Spleen (tissue), 11 donors: ENCODE measurements at regions not wholly inside any gene's neighbourhood (a gene's known extent, or its start where the extent isn't known, plus 50 kb on each side); places are given as distances from the start of the nearest gene placed in this dataset.

Source experiments
- DNase-seq: peaks from one replicate; pipeline ENCODE4 v3.0.0-alpha.2; 2020
- H3K27ac ChIP-seq, 8 donors: fragments of 200-600 bp; sonication (generic) in 7 of 8; 1 replicate in 4 of 8; 2 replicates in 4 of 8; pipeline versions ENCODE4 v1.5.0 to v1.8.0; 2016 to 2021; ENCODE audit warnings: inconsistent platforms in 4 of 8, mild to moderate bottlenecking in 4 of 8, moderate library complexity in 1 of 8
- H3K27me3 ChIP-seq, 7 donors: fragments of 200-600 bp; sonication (generic) in 6 of 7; replicated peaks in 1 of 7; 1 replicate in 4 of 7; 2 replicates in 3 of 7; pipeline versions ENCODE4 v1.5.0 to v1.8.0; 2016 to 2021; ENCODE audit warnings: inconsistent platforms in 3 of 7, mild to moderate bottlenecking in 1 of 7
- H3K36me3 ChIP-seq, 6 donors: fragments of 200-600 bp; sonication (generic) in 5 of 6; 1 replicate in 4 of 6; 2 replicates in 2 of 6; pipeline versions ENCODE4 v1.5.0 to v1.8.0; 2016 to 2021; ENCODE audit warnings: inconsistent platforms in 2 of 6
- H3K4me1 ChIP-seq, 6 donors: fragments of 200-600 bp; sonication (generic) in 5 of 6; 1 replicate in 3 of 6; 2 replicates in 3 of 6; pipeline versions ENCODE4 v1.5.0 to v1.8.0; 2016 to 2021; ENCODE audit warnings: inconsistent platforms in 3 of 6
- H3K4me3 ChIP-seq, 8 donors: fragments of 200-600 bp; sonication (generic) in 7 of 8; 1 replicate in 4 of 8; 2 replicates in 4 of 8; pipeline versions ENCODE4 v1.5.0 to v1.8.0; 2016 to 2021; ENCODE audit warnings: inconsistent platforms in 4 of 8, mild to moderate bottlenecking in 4 of 8, moderate library complexity in 2 of 8
- H3K9me3 ChIP-seq, 8 donors: fragments of 200-600 bp; sonication (generic) in 7 of 8; 1 replicate in 4 of 8; 2 replicates in 4 of 8; pipeline versions ENCODE4 v1.5.0 to v1.8.0; 2016 to 2021; ENCODE audit warnings: inconsistent platforms in 4 of 8
- CTCF ChIP-seq, 11 experiments: fragments of 200-600 bp in 7 of 11; fragments of 450-650 bp in 4 of 11; sonication (generic) in 4 of 11; IDR thresholded peaks in 8 of 11; conservative IDR thresholded peaks in 3 of 11; 1 replicate in 7 of 11; 2 replicates in 4 of 11; pipeline versions ENCODE4 v1.4.0 to v1.8.0; 2016 to 2021; ENCODE audit warnings: antibody characterized with exemption in 11 of 11, inconsistent platforms in 4 of 11, mild to moderate bottlenecking in 1 of 11
- POLR2A ChIP-seq, 3 donors: fragments of 450-650 bp; IDR thresholded peaks; one replicate each; pipeline ENCODE4 v1.5.1; 2017; ENCODE audit warnings: antibody characterized with exemption in 3 of 3, mild to moderate bottlenecking in 1 of 3
- POLR2AphosphoS5 ChIP-seq, 3 donors: sonication (generic); formaldehyde crosslinking; IDR thresholded peaks; one replicate each; pipeline ENCODE4 v1.5.1; 2017; ENCODE audit warnings: antibody characterized with exemption in 3 of 3
- WGBS, 5 donors: extraction: QIAGEN DNeasy Blood & Tissue Kit in 3 of 5; methylation state at CpG; one replicate each; pipeline versions ENCODE4 v1.1.5 to v1.1.7; 2013 to 2018; 5-methylcytosine and 5-hydroxymethylcytosine counted together
- intact Hi-C: fragments of 100-400 bp; cut with DNase I; formaldehyde crosslinking; loops from one replicate; pipeline ENCODE4 v1.15.0; 2023; ENCODE audit warnings: low total_unique reads
- donor health status: healthy with polysubstance abuse.
- donor health status: DM: no; HTN: no; CAD: no; lungs with moderate emphysema.
- donor health status: DM: no; HTN: no; CAD: no.
- donor health status: Bipolar disorder and iron deficiency.
- donor health status: healthy.
- donor health status: DM: no; HTN: no; CAD: no.
- donor health status: DM: yes; HTN: yes; CAD: no.

GRCh38 chr3:124133366-124133940 lies 141.5 kb upstream of the ROPN1 start:
- intact Hi-C loops, result no loop called here
- no peaks in the 10 kb centered on the region for H3K27me3 ChIP-seq
- TF ChIP-seq POLR2AphosphoS5 (IDR thresholded peaks at IDR 0.05) (no peak), CTCF (IDR thresholded peaks at IDR 0.05 in 8 of 11, conservative IDR thresholded peaks at IDR 0.05 in 3 of 11) (no peak), POLR2A (IDR thresholded peaks at IDR 0.05) (no peak)
- 78 to 95% (median 92%) methylated on average over 6 of the region's 6 CpGs for WGBS, 5 donors
- H3K4me3 ChIP-seq, result no peak overlapping the region
- H3K27ac ChIP-seq, result no peak overlapping the region
- H3K36me3 ChIP-seq, result no peaks in the 10 kb centered on the region
- H3K4me1 ChIP-seq, result peaks cover 0 to 18% (median 0%) of the 10 kb centered on the region in 6 donors
- no peaks in the 10 kb centered on the region for H3K9me3 ChIP-seq
- DNase-seq, result no peak

GRCh38 chr3:124137216-124137615 lies 145.3 kb upstream of the ROPN1 start:
- H3K4me1 ChIP-seq, result peaks cover 0 to 8% (median 0%) of the 10 kb centered on the region in 6 donors
- intact Hi-C loops, result no loop called here

GRCh38 chr3:124138148-124138547 lies 146.2 kb upstream of the ROPN1 start:
- Histone ChIP-seq H3K9me3 (no peaks in the 10 kb centered on the region), H3K27me3 (peaks cover 0 to 8% (median 0%) of the 10 kb centered on the region in 7 donors), H3K4me1 (no peaks in the 10 kb centered on the region), H3K4me3 (no peak overlapping the region), H3K36me3 (no peaks in the 10 kb centered on the region), H3K27ac (no peak overlapping the region)
- DNase-seq, result no peak
- intact Hi-C loops, result no loop called here
- TF ChIP-seq CTCF (IDR thresholded peaks at IDR 0.05 in 8 of 11, conservative IDR thresholded peaks at IDR 0.05 in 3 of 11) (no peak), POLR2A (IDR thresholded peaks at IDR 0.05) (no peak), POLR2AphosphoS5 (IDR thresholded peaks at IDR 0.05) (no peak)

More at GRCh38 chr3:124137216-124137615, 145.3 kb upstream of the ROPN1 start:
- TF ChIP-seq CTCF (IDR thresholded peaks at IDR 0.05 in 8 of 11, conservative IDR thresholded peaks at IDR 0.05 in 3 of 11), result no peak
- TF ChIP-seq POLR2A (IDR thresholded peaks at IDR 0.05), result no peak
- no peak overlapping the region for H3K27ac ChIP-seq
- DNase-seq, result no peak
- H3K4me3 ChIP-seq, result no peak overlapping the region
- H3K36me3 ChIP-seq, result no peaks in the 10 kb centered on the region
- H3K9me3 ChIP-seq, result no peaks in the 10 kb centered on the region
- peaks cover 0 to 5% (median 0%) of the 10 kb centered on the region in 7 donors for H3K27me3 ChIP-seq

GRCh38 chr3:124140746-124141145 lies 148.8 kb upstream of the ROPN1 start:
- Histone ChIP-seq H3K36me3 (no peaks in the 10 kb centered on the region), H3K27me3 (peaks cover 0 to 8% (median 0%) of the 10 kb centered on the region in 7 donors), H3K9me3 (no peaks in the 10 kb centered on the region), H3K4me1 (no peaks in the 10 kb centered on the region), H3K27ac (no peak overlapping the region), H3K4me3 (no peak overlapping the region)
- intact Hi-C loops, result no loop called here
- 75 to 88% (median 78%) methylated on average over 4 of the region's 4 CpGs for WGBS, 5 donors
- no peak for TF ChIP-seq CTCF (IDR thresholded peaks at IDR 0.05 in 8 of 11, conservative IDR thresholded peaks at IDR 0.05 in 3 of 11)
- no peak for TF ChIP-seq POLR2A (IDR thresholded peaks at IDR 0.05)
- no peak for TF ChIP-seq POLR2AphosphoS5 (IDR thresholded peaks at IDR 0.05)
- DNase-seq, result no peak
